HPDE6-E6E7 (cell line): ENCODE measurements at regions not wholly inside any gene's neighbourhood (a gene's known extent, or its start where the extent isn't known, plus 50 kb on each side); places are given as distances from the start of the nearest gene placed in this dataset.
A peak's percentile ranks its signal among the peaks of the same experiment; 100 is the strongest.
"Not testable (repeated sequence)": the region's sequence is repeated elsewhere in the genome, so short reads cannot be mapped to it uniquely, and the experiment has no call there.

ENCODE experiments used
- DNase-seq: peaks from one replicate; pipeline ENCODE4 v3.0.0; 2011; ENCODE audit warnings: missing footprints; ENCODE audit errors: extremely low spot score

DNA sequence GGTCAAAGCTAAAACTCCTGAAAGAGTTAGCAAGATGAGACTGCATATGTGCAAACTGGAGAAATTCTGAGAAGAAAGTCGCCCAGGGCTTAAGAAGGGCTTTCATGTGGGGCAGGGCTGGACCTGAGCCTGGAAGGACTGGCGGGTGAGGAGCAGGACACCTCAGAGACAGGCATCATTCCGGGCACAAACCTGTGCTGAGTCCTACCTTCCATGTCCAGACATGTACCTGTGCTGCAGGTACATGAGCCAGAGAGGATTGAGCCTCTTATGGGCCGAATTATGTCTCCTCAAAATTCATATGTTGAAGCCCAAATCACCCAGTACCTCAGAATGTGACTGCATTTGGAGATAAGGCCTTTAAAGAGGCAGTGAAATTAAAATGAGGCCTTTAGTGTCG, 171.0 kb downstream of the QRSL1 start:
- DNase-seq: no peak

DNA sequence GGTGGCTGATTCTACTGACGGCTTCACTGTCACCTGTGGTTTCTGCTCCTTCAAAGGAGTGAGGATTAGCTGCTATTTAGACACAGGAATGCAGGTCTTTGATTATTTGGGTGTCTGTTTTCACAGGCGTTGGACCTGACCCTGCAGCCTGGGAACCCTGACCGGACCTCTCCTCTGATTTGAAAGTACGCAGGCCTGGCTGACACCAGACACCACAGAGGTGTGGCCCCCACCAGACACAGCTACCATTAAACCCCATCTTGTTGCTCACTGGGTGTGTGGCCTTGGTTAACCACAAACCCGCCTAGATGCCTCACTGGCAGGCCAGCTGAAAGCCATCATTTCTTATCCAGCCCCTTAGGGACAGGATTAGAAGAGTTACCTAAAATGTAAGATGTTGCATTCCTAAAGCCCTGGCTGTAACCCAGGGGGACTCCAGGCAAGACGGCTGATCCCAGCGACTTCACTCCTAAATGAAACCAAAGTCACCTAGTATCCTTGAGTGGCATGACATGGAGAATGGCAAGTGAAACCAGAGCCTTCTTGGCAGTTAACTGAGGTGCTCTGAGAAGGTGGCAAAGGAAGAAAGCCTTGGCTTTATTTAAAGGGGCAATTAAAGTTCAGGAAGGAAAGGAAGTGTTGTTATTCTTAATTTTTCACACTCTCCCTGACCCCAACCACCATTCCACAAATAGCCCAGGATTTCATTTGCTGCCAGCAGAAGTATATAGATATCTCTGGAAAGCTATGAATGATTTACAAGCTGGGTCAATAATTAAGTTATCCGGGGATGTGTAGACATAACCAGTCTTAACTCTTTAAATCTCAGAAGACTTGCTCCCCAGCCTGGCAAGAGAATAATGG, 169.9 kb downstream of the QRSL1 start:
- peak; percentile 44 for DNase-seq

DNA sequence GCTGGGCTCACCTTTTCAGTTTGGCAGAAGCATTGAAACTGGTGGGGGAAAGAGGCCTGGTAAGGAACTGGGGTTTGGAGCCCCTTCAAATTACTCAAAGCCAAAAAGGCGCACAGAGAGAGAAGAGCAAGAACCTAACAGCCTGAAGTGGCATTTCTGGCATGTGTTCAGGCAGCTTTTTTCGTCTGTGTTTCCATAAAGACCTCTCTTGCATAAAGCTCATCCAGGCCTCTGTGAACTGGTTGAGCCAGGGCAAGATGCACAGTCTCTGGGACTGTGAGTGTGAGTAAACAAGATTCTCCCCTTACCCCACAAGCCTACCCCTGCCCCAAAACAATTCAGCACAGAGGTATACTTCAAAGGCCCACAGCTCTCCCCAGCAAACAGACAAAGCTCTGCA, 167.8 kb downstream of the QRSL1 start:
- DNase-seq: no peak

DNA sequence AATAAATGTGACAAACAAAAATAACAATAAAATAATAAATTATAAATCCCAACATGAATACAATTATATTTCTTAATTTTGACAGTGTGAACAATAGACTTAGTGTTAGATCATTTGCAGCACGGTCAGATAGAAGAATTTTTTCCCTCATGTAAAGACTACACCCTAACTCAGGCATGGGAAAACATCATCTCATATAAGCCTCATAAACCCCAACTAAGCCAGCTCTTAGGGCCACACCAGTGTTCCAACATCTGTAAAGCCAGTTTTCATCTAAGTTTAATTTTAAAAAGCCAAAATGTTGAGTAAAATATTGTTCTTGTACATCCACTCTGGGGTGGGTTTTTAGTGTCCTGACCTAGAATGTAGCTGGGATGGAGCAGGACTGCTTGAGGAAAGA, 167.4 kb downstream of the QRSL1 start:
- DNase-seq: no peak

DNA sequence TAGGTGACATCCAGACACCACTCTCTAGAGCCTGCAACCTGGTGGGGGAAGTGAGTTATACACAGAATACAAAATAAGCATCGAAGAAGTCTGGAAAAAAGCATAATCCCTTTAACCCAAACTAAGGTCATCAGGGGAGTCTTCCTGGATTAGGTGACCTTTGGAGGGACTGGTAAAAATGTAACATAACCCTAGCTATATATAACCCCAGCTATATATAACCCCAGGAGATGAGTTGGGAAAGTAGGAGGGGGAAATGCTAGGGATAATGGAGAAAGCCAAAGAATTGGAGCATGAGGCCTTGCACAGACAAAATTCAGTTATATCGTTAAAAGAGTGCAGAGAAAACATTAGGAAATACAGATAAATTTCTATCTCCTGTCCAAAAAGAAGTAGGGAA, 164.8 kb downstream of the QRSL1 start:
- DNase-seq: no peak

DNA sequence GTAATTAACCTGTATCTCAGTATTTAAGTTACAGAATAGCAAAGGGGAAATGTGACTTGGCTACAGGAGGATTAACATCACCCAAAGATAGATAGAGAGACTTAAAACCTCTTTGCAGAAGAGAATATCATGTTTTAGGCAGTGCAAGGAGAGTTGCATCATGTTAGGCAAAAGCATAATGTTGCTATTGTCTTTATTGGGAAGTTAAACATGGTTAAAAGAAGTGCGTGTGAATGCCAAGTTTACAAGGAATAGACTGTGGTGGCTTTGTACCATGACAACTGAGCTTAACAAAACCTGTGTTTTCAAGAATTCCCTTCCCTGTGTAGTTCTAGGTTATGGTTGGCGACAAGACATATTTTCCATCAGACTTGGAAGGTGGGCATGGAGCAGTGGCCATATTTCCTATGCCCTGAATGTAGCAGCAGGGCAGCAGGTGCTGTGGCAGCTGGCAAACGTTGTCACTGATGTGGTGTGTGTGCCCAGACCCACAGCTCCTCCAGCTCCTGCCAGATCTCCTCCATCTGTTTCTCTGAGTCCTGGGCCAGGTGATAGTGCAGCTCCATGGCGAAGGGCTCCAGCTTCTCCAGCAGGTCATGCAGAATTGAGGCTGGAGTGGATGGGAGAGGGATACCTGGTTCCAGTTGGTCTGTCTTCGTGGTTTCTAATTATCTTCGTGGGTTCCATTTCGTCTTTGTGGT, 163.3 kb downstream of the QRSL1 start:
- DNase-seq: no peak

DNA sequence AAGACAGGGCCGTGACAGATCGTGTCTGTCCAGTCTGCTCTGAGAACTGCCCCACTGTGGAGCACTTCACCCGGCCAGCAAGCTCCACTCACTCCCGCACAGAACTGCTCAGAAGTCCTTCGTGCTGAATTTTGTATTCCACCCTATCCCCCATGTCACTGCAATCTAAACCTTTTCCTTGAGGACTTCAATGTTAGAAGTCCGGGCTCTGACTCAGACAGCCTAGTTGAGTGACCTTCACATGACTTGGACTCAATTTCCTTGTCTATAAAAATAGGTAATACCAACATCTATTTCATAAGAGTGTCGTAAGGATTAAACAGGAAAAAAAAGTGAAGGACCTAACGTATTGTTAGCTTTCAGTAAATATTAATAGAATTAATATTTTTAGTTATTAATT, 161.6 kb downstream of the QRSL1 start:
- no peak for DNase-seq

DNA sequence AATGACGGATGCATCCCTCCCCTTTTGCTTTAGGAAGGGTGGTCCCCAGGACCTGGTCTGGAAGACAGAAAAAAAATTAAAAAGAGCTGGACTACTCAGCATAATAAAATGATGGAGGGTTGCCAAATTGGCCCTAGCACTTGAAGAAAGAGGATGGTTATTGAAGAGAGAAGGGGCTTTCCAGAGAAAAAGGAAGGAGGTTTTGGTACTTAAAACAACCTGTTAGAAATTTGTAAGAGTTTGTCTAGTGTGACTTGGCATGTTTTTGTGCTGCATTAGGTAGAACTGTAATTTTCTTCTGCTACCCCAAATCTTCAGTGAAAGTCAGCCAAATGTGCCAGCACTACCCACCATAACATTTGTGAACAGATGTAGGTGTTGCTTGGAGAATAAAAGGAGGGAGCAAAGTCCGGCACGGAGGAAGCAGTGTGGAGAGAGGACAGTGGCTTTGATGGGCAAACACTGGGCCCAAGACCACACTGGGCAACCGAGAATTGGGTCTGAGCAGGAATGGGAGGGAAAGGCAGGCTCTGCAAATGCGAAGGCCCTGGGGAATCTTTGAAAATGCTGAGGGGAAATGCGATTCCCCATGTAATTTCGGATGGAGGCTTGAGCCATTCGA, 160.9 kb downstream of the QRSL1 start:
- DNase-seq: no peak

DNA sequence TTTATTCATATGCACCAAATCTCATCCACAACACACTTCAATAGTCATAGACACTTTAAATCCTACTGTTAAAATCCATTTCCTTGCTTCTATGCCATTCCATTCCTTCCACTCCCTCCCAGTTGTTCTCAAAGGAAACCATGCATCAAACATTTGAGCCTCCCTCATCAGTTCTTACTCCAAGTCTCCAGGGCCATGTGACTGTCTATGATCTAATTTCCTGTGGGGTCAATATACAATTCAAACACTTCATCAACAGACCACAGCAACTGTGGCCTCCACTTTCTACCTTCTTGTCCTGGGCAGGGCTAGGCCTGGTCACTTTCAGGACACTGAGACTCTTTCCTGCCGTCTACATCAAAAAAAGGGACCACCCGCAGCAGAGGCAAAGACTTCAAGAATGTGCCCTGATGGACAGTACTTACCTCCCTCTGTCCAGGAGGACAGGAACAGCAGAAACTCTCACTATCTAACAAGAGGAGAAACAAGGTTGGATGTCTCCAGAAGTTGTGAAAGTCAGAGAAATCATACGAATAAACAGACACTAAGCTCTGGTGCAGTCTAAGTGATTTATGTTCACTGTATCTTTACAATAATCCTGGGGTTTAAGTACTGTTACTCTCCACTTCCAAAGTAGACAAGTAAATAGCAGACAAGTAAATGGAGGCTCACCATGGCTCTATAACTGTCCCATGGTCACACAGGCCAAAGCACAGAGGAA, 160.2 kb downstream of the QRSL1 start:
- DNase-seq: no peak

DNA sequence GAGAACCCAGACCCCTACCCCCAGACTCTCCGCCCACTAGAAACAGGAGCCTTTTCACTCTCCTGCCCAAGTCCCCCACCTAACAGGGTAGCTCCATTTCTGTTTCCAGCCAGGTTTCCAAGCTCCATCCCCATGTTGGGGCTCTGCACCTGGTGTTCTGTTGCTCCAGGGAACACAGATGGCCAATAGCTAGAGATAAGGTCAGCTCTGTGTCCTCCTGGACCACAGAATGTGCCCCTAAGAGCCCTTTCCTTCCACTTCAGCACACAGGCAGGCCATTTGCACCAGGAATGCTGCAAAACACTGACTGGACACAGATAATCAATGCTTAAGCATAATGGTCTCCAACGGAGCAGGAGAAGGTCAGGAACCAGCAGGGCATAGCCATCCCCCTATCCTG, 159.4 kb downstream of the QRSL1 start:
- no peak for DNase-seq

DNA sequence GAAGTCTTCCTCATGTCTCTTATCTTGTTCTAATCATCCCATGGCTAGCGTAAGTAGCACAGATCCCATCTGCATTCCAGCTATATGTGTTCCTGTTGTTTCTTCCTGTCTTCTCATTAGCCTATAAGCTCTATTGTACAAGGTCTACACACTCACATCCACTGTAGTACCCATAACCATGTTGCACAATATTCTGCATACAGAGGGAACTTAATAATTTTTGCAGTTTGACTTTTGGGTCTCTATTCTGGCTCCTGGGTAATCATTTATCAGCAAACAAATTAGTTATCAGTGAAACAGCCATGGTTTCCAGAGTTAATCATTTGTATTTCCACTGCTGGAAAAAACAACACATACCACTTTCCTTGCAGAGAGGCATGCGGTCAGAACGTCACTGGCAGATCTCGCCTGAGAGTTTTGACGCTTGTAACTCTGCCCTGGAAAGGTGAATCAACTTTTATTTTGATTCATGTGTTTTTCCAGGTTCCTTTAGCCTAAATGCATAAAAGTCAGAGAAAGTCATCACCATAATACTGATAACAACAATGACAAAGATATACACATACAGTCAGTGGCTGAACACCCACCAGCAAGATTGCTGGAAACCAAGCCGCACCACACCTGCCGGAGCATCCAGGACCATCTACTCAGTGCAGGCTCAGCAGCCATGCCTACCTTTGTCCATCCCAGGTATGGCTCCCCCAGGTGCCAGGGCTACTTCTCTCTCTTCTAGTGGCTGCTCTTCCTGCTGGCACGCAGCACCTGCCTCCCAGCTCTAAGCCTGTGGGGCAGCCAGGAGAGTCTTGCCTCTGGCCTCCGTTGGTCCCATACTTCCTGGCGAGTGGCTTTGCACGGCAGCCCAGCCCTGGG, 158.2 kb downstream of the QRSL1 start:
- no peak for DNase-seq

DNA sequence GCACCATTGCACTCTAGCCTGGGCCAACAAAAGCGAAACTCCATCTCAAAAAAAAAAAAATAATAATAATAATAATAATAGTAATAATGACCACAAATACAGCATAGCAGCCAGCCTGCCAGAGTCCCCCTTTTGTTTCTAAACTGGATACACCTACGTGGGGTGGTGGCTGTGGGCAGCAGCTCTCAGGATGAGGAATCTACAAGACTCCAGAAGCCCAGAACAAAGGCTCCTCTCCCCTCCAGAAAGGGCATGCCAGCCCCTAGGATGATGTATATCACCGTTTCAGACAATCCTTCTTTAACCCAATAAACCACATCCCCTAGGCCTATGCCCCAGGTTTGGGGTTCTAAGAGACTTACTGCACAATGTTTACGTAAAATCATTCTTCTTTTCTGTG, 155.9 kb downstream of the QRSL1 start:
- DNase-seq: no peak

DNA sequence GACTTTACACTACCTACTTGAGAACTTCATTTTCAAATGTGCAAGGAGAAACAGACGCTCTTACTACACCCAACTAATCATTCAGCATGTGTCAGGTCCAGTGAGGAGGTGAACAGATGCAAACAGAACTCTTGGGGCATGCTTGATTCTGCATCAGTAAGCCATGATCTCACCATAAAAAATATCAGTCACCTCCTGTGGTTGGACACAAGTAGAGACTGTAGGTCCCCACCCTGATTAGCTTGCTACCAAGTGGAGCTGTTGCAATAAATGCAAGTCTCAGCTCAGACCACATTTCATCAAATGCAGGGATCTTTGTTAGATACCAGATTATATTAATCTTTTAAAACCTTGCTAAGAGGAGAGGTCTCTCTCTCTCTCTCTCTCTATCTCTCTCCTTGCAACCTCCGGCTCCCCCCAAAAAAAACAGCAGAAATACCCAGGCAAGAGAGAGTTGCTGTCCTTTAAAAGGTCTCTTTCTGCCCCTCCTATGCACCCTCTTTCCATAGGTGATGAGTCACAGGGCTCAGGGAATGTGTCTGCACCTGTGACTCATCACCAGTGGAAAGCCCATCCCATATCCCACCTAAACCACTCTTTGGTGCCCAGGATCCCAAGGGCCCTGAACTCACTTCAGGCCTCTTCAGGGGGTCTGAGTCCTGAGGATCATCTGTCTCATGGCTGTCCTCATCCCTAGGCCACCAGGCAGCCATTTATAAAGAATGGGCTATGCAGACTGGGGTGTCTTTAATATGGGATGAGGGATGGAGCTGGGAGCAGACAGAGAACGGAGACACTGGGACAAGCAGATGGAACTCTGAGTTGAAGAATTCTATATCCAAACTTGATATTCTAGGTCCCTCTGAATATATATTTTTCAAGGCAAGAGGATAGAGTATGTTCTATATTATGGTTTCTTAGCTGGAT, 154.5 kb downstream of the QRSL1 start:
- peak; percentile 42 for DNase-seq

DNA sequence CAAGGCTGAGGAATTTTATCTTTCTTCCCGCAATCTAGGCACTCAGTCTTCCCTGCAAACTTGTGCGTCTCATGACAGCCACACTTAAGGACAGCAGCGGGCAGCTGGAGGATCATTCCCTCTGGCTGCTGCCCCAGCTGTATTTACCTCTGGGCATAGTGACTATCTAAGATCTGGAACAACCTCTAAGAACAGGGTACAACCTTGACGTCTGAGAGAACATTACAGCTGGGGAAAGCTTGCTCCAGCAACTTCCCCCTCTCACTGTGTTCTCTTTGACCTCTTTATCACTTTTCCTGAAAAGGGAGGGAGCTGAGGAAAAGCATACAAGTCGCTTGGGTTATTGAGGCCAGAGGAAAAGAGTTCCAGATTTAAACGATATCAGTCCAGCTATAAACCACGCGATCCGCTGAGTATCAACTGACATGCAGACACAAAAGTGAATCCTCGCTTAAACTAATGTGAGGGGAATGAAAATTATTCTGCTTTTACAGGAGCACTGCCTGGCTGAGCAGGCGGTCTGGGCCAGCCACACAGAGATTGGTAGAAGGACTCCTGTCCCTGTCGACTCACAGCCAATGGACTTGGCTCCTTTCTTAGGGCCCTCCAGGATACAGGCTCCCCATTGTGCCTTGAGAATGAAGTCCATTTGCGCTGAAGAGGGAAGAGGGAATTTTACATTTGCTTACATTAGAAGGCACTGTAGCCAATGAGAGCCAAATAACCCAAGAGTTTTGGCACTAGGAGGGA, 153.3 kb downstream of the QRSL1 start:
- DNase-seq: no peak

DNA sequence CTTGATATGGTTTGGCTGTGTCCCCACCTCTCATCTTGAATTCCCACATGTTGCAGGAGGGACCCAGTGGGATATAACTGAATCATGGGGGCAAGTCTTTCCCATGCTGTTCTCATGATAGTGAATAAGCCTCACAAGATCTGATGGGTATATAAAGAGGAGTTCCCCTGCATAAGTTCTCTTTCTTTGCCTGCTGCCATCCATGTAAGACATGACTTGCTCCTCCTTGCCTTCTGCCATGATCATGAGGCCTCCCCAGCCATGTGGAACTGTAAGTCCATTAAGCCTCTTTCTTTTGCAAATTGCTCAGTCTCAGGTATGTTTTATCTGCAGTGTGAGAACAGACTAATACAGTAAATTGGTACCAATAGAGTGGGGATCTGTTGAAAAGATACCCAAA, 150.2 kb downstream of the QRSL1 start:
- DNase-seq: not testable (repeated sequence)

DNA sequence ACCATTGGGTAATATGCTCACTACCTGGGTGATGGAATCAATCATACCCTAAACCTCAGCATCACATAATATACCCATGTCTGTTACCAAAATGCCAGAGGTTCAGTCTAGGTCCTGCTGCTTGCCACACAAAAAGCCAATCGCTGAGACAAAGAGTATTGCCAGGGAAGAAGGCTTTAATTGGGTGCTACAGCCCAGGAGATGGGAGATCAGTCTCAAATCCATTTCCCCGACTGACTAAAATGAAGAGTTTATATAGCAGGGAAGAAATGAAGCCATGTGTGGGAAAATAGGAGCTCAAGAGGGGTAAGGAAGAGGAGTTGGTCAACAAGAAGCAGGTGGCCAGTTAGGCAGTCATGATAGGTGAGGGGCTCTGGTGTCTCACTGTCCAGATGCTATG, 149.6 kb downstream of the QRSL1 start:
- no peak for DNase-seq

DNA sequence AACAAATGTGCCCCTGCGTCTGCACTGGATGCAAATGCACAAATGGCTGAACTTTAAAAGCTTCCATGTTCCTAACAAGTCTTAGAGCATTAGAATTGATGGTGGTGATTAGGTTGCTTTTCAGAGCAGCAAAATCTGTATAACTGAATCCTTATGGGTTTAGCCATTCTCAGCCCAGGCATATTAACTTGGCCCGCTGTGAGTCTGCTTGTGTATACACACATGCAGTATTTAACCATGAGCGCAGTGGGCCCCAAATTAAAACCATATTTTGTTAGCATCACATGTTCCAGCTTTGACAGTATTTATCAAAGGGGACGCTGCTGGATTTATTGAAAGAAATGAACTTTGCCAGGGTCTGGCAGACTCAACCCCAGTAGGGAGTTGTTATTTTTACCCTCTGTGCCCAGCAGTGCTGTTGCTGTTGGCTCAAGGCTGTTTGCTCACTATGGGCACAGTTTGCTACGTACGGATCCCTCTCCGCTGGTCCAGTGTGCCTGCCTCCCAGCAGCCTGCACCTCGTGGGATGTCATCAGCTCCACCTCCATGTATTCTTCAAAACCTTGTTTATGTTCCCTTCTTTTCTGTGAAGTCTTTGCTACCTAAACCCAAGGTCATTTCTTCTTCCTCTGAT, 144.7 kb downstream of the QRSL1 start:
- DNase-seq: no peak

DNA sequence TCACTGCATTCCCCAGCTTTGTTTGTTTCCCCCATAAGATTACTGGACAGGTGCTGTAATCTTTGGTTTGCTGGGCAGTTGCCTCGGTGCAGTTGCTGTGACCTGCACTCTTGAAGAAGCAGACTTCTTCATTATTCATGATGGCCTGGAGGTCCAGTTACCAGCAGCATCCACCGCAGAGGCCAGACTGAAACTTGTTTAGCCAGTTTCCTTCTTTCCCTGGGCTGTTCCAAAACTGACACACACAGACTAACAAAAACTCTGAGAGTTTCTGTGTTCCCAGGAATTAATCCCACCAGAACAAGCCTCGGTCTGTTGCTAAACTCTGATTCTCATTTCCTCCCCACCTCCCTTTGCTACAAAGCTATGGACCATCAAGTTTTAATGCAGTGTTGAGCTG, 144.1 kb downstream of the QRSL1 start:
- DNase-seq: peak; percentile 52
